HEK293T (cell line): ENCODE measurements at regions not wholly inside any gene's neighbourhood (a gene's known extent, or its start where the extent isn't known, plus 50 kb on each side); places are given as distances from the start of the nearest gene placed in this dataset.

Source experiments
- ARNT ChIP-seq: fragments of 450-650 bp; IDR thresholded peaks from 2 replicates; pipeline ENCODE4 v1.6.1; 2017; ENCODE audit warnings: mild to moderate bottlenecking
- FOXA1 ChIP-seq: fragments of 450-650 bp; IDR thresholded peaks from 2 replicates; pipeline ENCODE4 v1.6.1; 2016; ENCODE audit warnings: mild to moderate bottlenecking
- FOXK2 ChIP-seq: fragments of 450-650 bp; IDR thresholded peaks from 2 replicates; pipeline ENCODE4 v1.6.1; 2016; ENCODE audit warnings: mild to moderate bottlenecking
- FOXM1 ChIP-seq: fragments of 450-650 bp; IDR thresholded peaks from 2 replicates; pipeline ENCODE4 v1.6.1; 2017; ENCODE audit warnings: mild to moderate bottlenecking, borderline replicate concordance
- LEF1 ChIP-seq: fragments of 450-650 bp; IDR thresholded peaks from 2 replicates; pipeline ENCODE4 v1.6.1; 2017; ENCODE audit warnings: mild to moderate bottlenecking, borderline replicate concordance
- NFRKB ChIP-seq: fragments of 450-650 bp; IDR thresholded peaks from 2 replicates; pipeline ENCODE4 v1.6.1; 2016; ENCODE audit warnings: mild to moderate bottlenecking, moderate library complexity
- PKNOX1 ChIP-seq: fragments of 450-650 bp; IDR thresholded peaks from 2 replicates; pipeline ENCODE4 v1.6.1; 2016
- SP1 ChIP-seq: fragments of 450-650 bp; IDR thresholded peaks from 2 replicates; pipeline ENCODE4 v1.6.1; 2017
- SUZ12 ChIP-seq: fragments of 450-650 bp; IDR thresholded peaks from 2 replicates; pipeline ENCODE4 v1.6.1; 2016; ENCODE audit warnings: mild to moderate bottlenecking
- TARDBP ChIP-seq: fragments of 450-650 bp; IDR thresholded peaks from 2 replicates; pipeline ENCODE4 v1.6.1; 2016
- ZNF384 ChIP-seq: fragments of 450-650 bp; IDR thresholded peaks from 2 replicates; pipeline ENCODE4 v1.6.1; 2016

GRCh38 chr3:76324101-76324500 lies 538.8 kb upstream of the ZNF717 start:
- TF ChIP-seq TARDBP = no peak
- no peak for TF ChIP-seq FOXK2
- no peak for TF ChIP-seq SP1
- no peak for TF ChIP-seq FOXM1
- TF ChIP-seq ARNT = no peak
- no peak for TF ChIP-seq PKNOX1
- no peak for TF ChIP-seq NFRKB
- no peak for TF ChIP-seq LEF1
- no peak for TF ChIP-seq ZNF384
- TF ChIP-seq SUZ12 = no peak
- TF ChIP-seq FOXA1 = no peak
